Mesendoderm (in vitro differentiated cells): ENCODE measurements at regions not wholly inside any gene's neighbourhood (a gene's known extent, or its start where the extent isn't known, plus 50 kb on each side); places are given as distances from the start of the nearest gene placed in this dataset.

Experiments used
- DNase-seq: peaks from one replicate; pipeline ENCODE4 v3.0.0; 2013
- H2AK5ac ChIP-seq: 2 replicates; pipeline ENCODE4 v1.6.1; 2013; ENCODE audit warnings: low read length, inconsistent platforms
- H2BK120ac ChIP-seq: 2 replicates; pipeline ENCODE4 v1.6.1; 2013; ENCODE audit warnings: low read depth, mild to moderate bottlenecking, low read length, moderate library complexity, mixed read lengths
- H2BK15ac ChIP-seq: replicated peaks from 2 replicates; pipeline ENCODE4 v1.6.1; 2013; ENCODE audit warnings: low read depth, mild to moderate bottlenecking, moderate library complexity
- H2BK5ac ChIP-seq: 2 replicates; pipeline ENCODE4 v1.6.1; 2013; ENCODE audit warnings: low read length, inconsistent platforms
- H3K18ac ChIP-seq: 2 replicates; pipeline ENCODE4 v1.6.1; 2013; ENCODE audit warnings: mild to moderate bottlenecking, low read length, mixed read lengths
- H3K23ac ChIP-seq: one replicate; pipeline ENCODE4 v1.6.1; 2013; ENCODE audit warnings: low read length
- H3K27ac ChIP-seq: 2 replicates; pipeline ENCODE4 v1.5.1; 2013; ENCODE audit warnings: low read depth, mild to moderate bottlenecking, inconsistent platforms, low read length, moderate library complexity
- H3K27me3 ChIP-seq: 2 replicates; pipeline ENCODE4 v1.6.1; 2013; ENCODE audit warnings: low read length, control low read depth, mild to moderate bottlenecking, inconsistent platforms; ENCODE audit not compliant: insufficient read depth, poor library complexity
- H3K36me3 ChIP-seq: 2 replicates; pipeline ENCODE4 v1.6.1; 2013; ENCODE audit warnings: low read length, inconsistent platforms; ENCODE audit not compliant: control insufficient read depth, insufficient read depth
- H3K4ac ChIP-seq: one replicate; pipeline ENCODE4 v1.6.1; 2013; ENCODE audit warnings: low read depth, mild to moderate bottlenecking, low read length, moderate library complexity
- H3K4me1 ChIP-seq: 2 replicates; pipeline ENCODE4 v1.6.1; 2013; ENCODE audit warnings: low read depth, low read length, inconsistent platforms; ENCODE audit not compliant: control insufficient read depth
- H3K4me2 ChIP-seq: 2 replicates; pipeline ENCODE4 v1.6.1; 2013; ENCODE audit warnings: low read length
- H3K4me3 ChIP-seq: 2 replicates; pipeline ENCODE4 v1.5.1; 2013; ENCODE audit warnings: mild to moderate bottlenecking, low read length
- H3K56ac ChIP-seq: one replicate; pipeline ENCODE4 v1.6.1; 2013; ENCODE audit warnings: low read length
- H3K79me1 ChIP-seq: 2 replicates; pipeline ENCODE4 v1.6.1; 2013; ENCODE audit warnings: low read length, inconsistent platforms
- H3K79me2 ChIP-seq: 2 replicates; pipeline ENCODE4 v1.6.1; 2013; ENCODE audit warnings: mild to moderate bottlenecking, low read length; ENCODE audit not compliant: control insufficient read depth, insufficient read depth
- H3K9ac ChIP-seq: 2 replicates; pipeline ENCODE4 v1.6.1; 2013; ENCODE audit warnings: low read length, inconsistent platforms
- H4K5ac ChIP-seq: one replicate; pipeline ENCODE4 v1.6.1; 2013; ENCODE audit warnings: low read length
- H4K8ac ChIP-seq: one replicate; pipeline ENCODE4 v1.6.1; 2013; ENCODE audit warnings: low read depth, mild to moderate bottlenecking, control low read depth, low read length, moderate library complexity
- WGBS: extraction: QIAGEN DNeasy Blood & Tissue Kit; methylation state at CpG from one replicate; pipeline ENCODE4 v1.1.7; 2013; ENCODE audit warnings: low lambda C conversion rate, missing lambda C conversion rate; ENCODE audit not compliant: insufficient coverage; ENCODE audit errors: extremely low coverage; 5-methylcytosine and 5-hydroxymethylcytosine counted together

GRCh38 chr18:42564761-42565160 lies 550.7 kb downstream of the RIT2 start:
- Histone ChIP-seq H3K79me2 (no peaks in the 10 kb centered on the region), H4K8ac (no peak overlapping the region), H2AK5ac (no peak overlapping the region), H3K4ac (no peak overlapping the region), H3K18ac (no peak overlapping the region), H3K27ac (no peak overlapping the region), H4K5ac (no peak overlapping the region), H3K79me1 (no peaks in the 10 kb centered on the region), H3K36me3 (no peaks in the 10 kb centered on the region), H2BK5ac (no peak overlapping the region), H3K9ac (no peak overlapping the region), H2BK120ac (no peak overlapping the region), H3K4me2 (no peak overlapping the region), H3K4me1 (no peaks in the 10 kb centered on the region), H3K4me3 (no peak overlapping the region), H3K23ac (no peak overlapping the region), H3K27me3 (no peaks in the 10 kb centered on the region), H3K56ac (no peak overlapping the region), H2BK15ac (no peak overlapping the region)
- DNase-seq: no peak
- no CpG with 5 or more reads among the region's 1 CpG for WGBS

GRCh38 chr18:42568773-42569172 lies 546.7 kb downstream of the RIT2 start:
- Histone ChIP-seq H3K23ac (no peak overlapping the region), H4K5ac (no peak overlapping the region), H3K4ac (no peak overlapping the region), H3K4me1 (no peaks in the 10 kb centered on the region), H3K9ac (no peak overlapping the region), H3K4me3 (no peak overlapping the region), H2BK120ac (no peak overlapping the region), H3K36me3 (no peaks in the 10 kb centered on the region), H3K79me1 (no peaks in the 10 kb centered on the region), H3K56ac (no peak overlapping the region), H3K27ac (no peak overlapping the region), H3K27me3 (no peaks in the 10 kb centered on the region), H3K18ac (no peak overlapping the region), H3K79me2 (no peaks in the 10 kb centered on the region), H4K8ac (no peak overlapping the region), H2BK15ac (no peak overlapping the region), H2BK5ac (no peak overlapping the region), H2AK5ac (no peak overlapping the region), H3K4me2 (no peak overlapping the region)
- DNase-seq: no peak
- WGBS: no CpG with 5 or more reads among the region's 2 CpGs

DNA sequence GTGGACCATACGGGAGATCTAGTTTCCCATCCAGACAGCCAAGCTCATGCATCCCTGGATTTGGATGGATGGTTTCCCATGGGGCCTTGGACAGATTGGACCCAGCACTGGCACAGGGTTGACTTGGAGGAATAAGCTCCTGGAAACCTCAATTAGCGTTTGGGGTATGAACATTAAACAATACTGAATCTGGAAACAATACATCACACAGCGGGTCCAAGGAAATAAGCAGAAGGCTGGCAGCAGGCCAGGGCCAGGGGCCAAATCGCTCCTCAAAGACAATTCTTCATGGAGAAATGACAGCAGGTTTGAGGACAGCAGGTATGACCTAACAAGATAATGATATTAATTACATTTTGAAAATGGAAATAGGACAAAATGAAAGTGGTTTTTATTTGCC lies 540.6 kb downstream of the RIT2 start:
- Histone ChIP-seq H3K36me3 (no peaks in the 10 kb centered on the region), H3K23ac (no peak overlapping the region), H3K27me3 (no peaks in the 10 kb centered on the region), H2BK15ac (no peak overlapping the region), H3K18ac (no peak overlapping the region), H3K79me2 (no peaks in the 10 kb centered on the region), H3K4ac (no peak overlapping the region), H2AK5ac (no peak overlapping the region), H3K4me2 (no peak overlapping the region), H4K8ac (no peak overlapping the region), H3K4me1 (no peaks in the 10 kb centered on the region), H3K4me3 (no peak overlapping the region), H3K56ac (no peak overlapping the region), H2BK120ac (no peak overlapping the region), H2BK5ac (no peak overlapping the region), H3K79me1 (no peaks in the 10 kb centered on the region), H3K9ac (no peak overlapping the region), H4K5ac (no peak overlapping the region), H3K27ac (no peak overlapping the region)
- WGBS: no CpG with 5 or more reads among the region's 4 CpGs
- no peak for DNase-seq

GRCh38 chr18:42576124-42576523 lies 539.4 kb downstream of the RIT2 start:
- Histone ChIP-seq H3K18ac (no peak overlapping the region), H2BK15ac (no peak overlapping the region), H4K5ac (no peak overlapping the region), H3K4me2 (no peak overlapping the region), H3K27me3 (no peaks in the 10 kb centered on the region), H3K4me1 (no peaks in the 10 kb centered on the region), H3K9ac (no peak overlapping the region), H3K4ac (no peak overlapping the region), H3K56ac (no peak overlapping the region), H2BK120ac (no peak overlapping the region), H3K23ac (no peak overlapping the region), H3K4me3 (no peak overlapping the region), H2AK5ac (no peak overlapping the region), H3K27ac (no peak overlapping the region), H3K36me3 (no peaks in the 10 kb centered on the region), H2BK5ac (no peak overlapping the region), H3K79me2 (no peaks in the 10 kb centered on the region), H3K79me1 (no peaks in the 10 kb centered on the region), H4K8ac (no peak overlapping the region)
- DNase-seq: no peak

DNA sequence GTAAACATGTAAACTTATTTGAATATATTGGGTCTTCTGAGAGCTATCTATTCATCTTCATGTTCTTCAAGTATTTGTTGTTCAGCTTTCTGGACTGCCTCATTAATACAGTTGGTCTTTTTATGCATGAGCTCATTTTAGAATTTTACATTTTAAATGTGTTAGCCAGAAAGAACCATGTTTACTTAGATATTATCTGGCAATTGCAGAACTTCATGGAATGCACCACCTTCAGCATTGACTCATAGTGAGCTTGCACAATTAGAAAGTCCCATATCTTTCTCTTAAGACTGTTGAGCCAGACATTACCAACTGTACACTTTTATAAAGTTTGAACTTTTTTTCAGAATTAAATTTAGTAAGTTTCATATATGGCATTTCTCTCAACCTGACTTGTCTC lies 536.7 kb downstream of the RIT2 start:
- Histone ChIP-seq H3K23ac (no peak overlapping the region), H2BK120ac (no peak overlapping the region), H3K36me3 (no peaks in the 10 kb centered on the region), H3K4me1 (no peaks in the 10 kb centered on the region), H3K4ac (no peak overlapping the region), H4K8ac (no peak overlapping the region), H3K79me2 (no peaks in the 10 kb centered on the region), H2BK5ac (no peak overlapping the region), H3K9ac (no peak overlapping the region), H3K4me3 (no peak overlapping the region), H3K27me3 (no peaks in the 10 kb centered on the region), H2AK5ac (no peak overlapping the region), H3K4me2 (no peak overlapping the region), H3K56ac (no peak overlapping the region), H3K79me1 (no peaks in the 10 kb centered on the region), H3K18ac (no peak overlapping the region), H3K27ac (no peak overlapping the region), H2BK15ac (no peak overlapping the region), H4K5ac (no peak overlapping the region)
- no peak for DNase-seq

- Histone ChIP-seq H3K18ac (no peak overlapping the region), H3K23ac (no peak overlapping the region), H3K27ac (no peak overlapping the region), H3K9ac (no peak overlapping the region), H3K79me1 (no peaks in the 10 kb centered on the region), H3K27me3 (no peaks in the 10 kb centered on the region), H4K5ac (no peak overlapping the region), H2BK5ac (no peak overlapping the region), H3K36me3 (no peaks in the 10 kb centered on the region), H2BK15ac (peak overlapping the region; percentile 36), H2AK5ac (no peak overlapping the region), H2BK120ac (no peak overlapping the region), H3K4ac (no peak overlapping the region), H3K4me3 (no peak overlapping the region), H3K56ac (no peak overlapping the region), H4K8ac (no peak overlapping the region), H3K4me1 (no peaks in the 10 kb centered on the region), H3K4me2 (no peak overlapping the region), H3K79me2 (no peaks in the 10 kb centered on the region)
- DNase-seq: no peak
- WGBS: no CpG with 5 or more reads among the region's 1 CpG
These were observed 533.2 kb downstream of the RIT2 start for GRCh38 chr18:42582266-42582665.
